H9 (cell line): ENCODE measurements at regions not wholly inside any gene's neighbourhood (a gene's known extent, or its start where the extent isn't known, plus 50 kb on each side); places are given as distances from the start of the nearest gene placed in this dataset.

Experiments
- DNase-seq: peaks from one replicate; pipeline ENCODE4 v3.0.0-alpha.2; 2017
- H2AFZ ChIP-seq: one replicate; pipeline ENCODE4 v1.6.1; 2013; ENCODE audit warnings: mild to moderate bottlenecking, low read length, control low read depth, moderate library complexity
- H2AK5ac ChIP-seq: 2 replicates; pipeline ENCODE4 v1.6.1; 2013; ENCODE audit warnings: low read length, control low read depth, mixed read lengths; ENCODE audit not compliant: insufficient read length
- H2BK120ac ChIP-seq: one replicate; pipeline ENCODE4 v1.6.1; 2013; ENCODE audit warnings: low read depth, mild to moderate bottlenecking, low read length, control low read depth, inconsistent platforms; ENCODE audit not compliant: poor library complexity, severe bottlenecking
- H2BK12ac ChIP-seq: 2 replicates; pipeline ENCODE4 v1.6.1; 2013; ENCODE audit warnings: low read length, control low read depth, mixed read lengths, low read depth; ENCODE audit not compliant: insufficient read length
- H2BK15ac ChIP-seq: 2 replicates; pipeline ENCODE4 v1.6.1; 2013; ENCODE audit warnings: low read depth, low read length, control low read depth
- H2BK20ac ChIP-seq: one replicate; pipeline ENCODE4 v1.6.1; 2013; ENCODE audit warnings: low read depth, mild to moderate bottlenecking, low read length, control low read depth, inconsistent platforms; ENCODE audit not compliant: poor library complexity, severe bottlenecking
- H2BK5ac ChIP-seq: 2 replicates; pipeline ENCODE4 v1.6.1; 2013; ENCODE audit warnings: low read length, control low read depth, mixed read lengths; ENCODE audit not compliant: insufficient read length
- H3K14ac ChIP-seq: 2 replicates; pipeline ENCODE4 v1.6.1; 2013; ENCODE audit warnings: low read length, control low read depth; ENCODE audit not compliant: insufficient read depth
- H3K18ac ChIP-seq: 2 replicates; pipeline ENCODE4 v1.6.1; 2013; ENCODE audit warnings: low read depth, mild to moderate bottlenecking, mixed read lengths, low read length, control low read depth; ENCODE audit not compliant: insufficient read length
- H3K23ac ChIP-seq: 2 replicates; pipeline ENCODE4 v1.6.1; 2013; ENCODE audit warnings: low read length, control low read depth, mixed read lengths, low read depth; ENCODE audit not compliant: insufficient read length
- H3K23me2 ChIP-seq: 2 replicates; pipeline ENCODE4 v1.6.1; 2013; ENCODE audit warnings: low read depth, mild to moderate bottlenecking, mixed read lengths, low read length, control low read depth; ENCODE audit not compliant: insufficient read length, poor library complexity, severe bottlenecking
- H3K27ac ChIP-seq: 2 replicates; pipeline ENCODE4 v1.5.1; 2013; ENCODE audit warnings: low read length, control low read depth, mixed read lengths, low read depth; ENCODE audit not compliant: insufficient read length
- H3K27me3 ChIP-seq: 2 replicates; pipeline ENCODE4 v1.6.1; 2013; ENCODE audit warnings: low read length, control low read depth, inconsistent platforms; ENCODE audit not compliant: insufficient read depth
- H3K4ac ChIP-seq: 2 replicates; pipeline ENCODE4 v1.6.1; 2013; ENCODE audit warnings: low read depth, mild to moderate bottlenecking, control low read depth, inconsistent platforms, low read length, moderate library complexity
- H3K4me1 ChIP-seq: 2 replicates; pipeline ENCODE4 v1.6.1; 2013; ENCODE audit warnings: low read length, control low read depth, inconsistent platforms; ENCODE audit not compliant: insufficient read depth
- H3K4me2 ChIP-seq: 2 replicates; pipeline ENCODE4 v1.6.1; 2013; ENCODE audit warnings: low read length, control low read depth, mixed read lengths; ENCODE audit not compliant: insufficient read length, insufficient read depth
- H3K56ac ChIP-seq: 2 replicates; pipeline ENCODE4 v1.6.1; 2013; ENCODE audit warnings: low read depth, mild to moderate bottlenecking, mixed read lengths, low read length, control low read depth; ENCODE audit not compliant: insufficient read length
- H3K79me1 ChIP-seq: 2 replicates; pipeline ENCODE4 v1.6.1; 2013; ENCODE audit warnings: low read depth, mild to moderate bottlenecking, moderate library complexity, low read length, control low read depth, inconsistent platforms; ENCODE audit not compliant: insufficient read depth, poor library complexity, severe bottlenecking
- H3K79me2 ChIP-seq: 2 replicates; pipeline ENCODE4 v1.6.1; 2013; ENCODE audit warnings: low read length, control low read depth, inconsistent platforms; ENCODE audit not compliant: insufficient read depth
- H3K9ac ChIP-seq: 2 replicates; pipeline ENCODE4 v1.6.1; 2013; ENCODE audit warnings: low read length, control low read depth, mixed read lengths; ENCODE audit not compliant: insufficient read length; ENCODE audit errors: extremely low read depth
- H3K9me3 ChIP-seq: one replicate; pipeline ENCODE4 v1.6.1; 2013; ENCODE audit warnings: low read depth, low read length, inconsistent platforms; ENCODE audit not compliant: control insufficient read depth
- H3T11ph ChIP-seq: one replicate; pipeline ENCODE4 v1.6.1; 2013; ENCODE audit warnings: mild to moderate bottlenecking, low read length, control low read depth, inconsistent platforms
- H4K20me1 ChIP-seq: one replicate; pipeline ENCODE4 v1.6.1; 2013; ENCODE audit not compliant: control insufficient read depth, insufficient read length, insufficient read depth
- H4K5ac ChIP-seq: 2 replicates; pipeline ENCODE4 v1.6.1; 2013; ENCODE audit warnings: low read depth, mild to moderate bottlenecking, mixed read lengths, low read length, control low read depth; ENCODE audit not compliant: insufficient read length
- H4K8ac ChIP-seq: replicated peaks from 2 replicates; pipeline ENCODE4 v1.6.1; 2013; ENCODE audit warnings: low read length, control low read depth, mixed read lengths, low read depth; ENCODE audit not compliant: insufficient read length
- H4K91ac ChIP-seq: 2 replicates; pipeline ENCODE4 v1.6.1; 2013; ENCODE audit warnings: low read depth, mild to moderate bottlenecking, moderate library complexity, mixed read lengths, low read length, control low read depth; ENCODE audit not compliant: insufficient read length
- H3K27ac Mint-ChIP-seq, 3 experiments: 2 replicates in 2 of 3; 3 replicates in 1 of 3; pipeline ENCODE4 v1.8.0; 2020 to 2021; ENCODE audit warnings: mixed read lengths in 3 of 3, mild to moderate bottlenecking in 1 of 3, moderate library complexity in 1 of 3
- H3K27me3 Mint-ChIP-seq: 2 replicates; pipeline ENCODE4 v1.8.0; 2021; ENCODE audit warnings: low read depth, mild to moderate bottlenecking, moderate library complexity, mixed read lengths
- H3K36me3 Mint-ChIP-seq, 3 experiments: 2 replicates in 2 of 3; 3 replicates in 1 of 3; pipeline ENCODE4 v1.8.0; 2020 to 2021; ENCODE audit warnings: low read depth in 3 of 3, mixed read lengths in 3 of 3; ENCODE audit not compliant: insufficient read depth in 1 of 3
- H3K4me1 Mint-ChIP-seq, 2 experiments: 2 replicates each; pipeline ENCODE4 v1.8.0; 2020; ENCODE audit warnings: mixed read lengths in 2 of 2
- H3K4me3 Mint-ChIP-seq, 2 experiments: 2 replicates in 1 of 2; 3 replicates in 1 of 2; pipeline ENCODE4 v1.8.0; 2020 to 2021; ENCODE audit warnings: mild to moderate bottlenecking in 2 of 2, mixed read lengths in 2 of 2, moderate library complexity in 1 of 2
- H3K9me3 Mint-ChIP-seq, 2 experiments: 2 replicates in 1 of 2; 3 replicates in 1 of 2; pipeline ENCODE4 v1.8.0; 2020; ENCODE audit warnings: mild to moderate bottlenecking in 2 of 2, mixed read lengths in 2 of 2, moderate library complexity in 1 of 2
- WGBS: extraction: QIAGEN DNeasy Blood & Tissue Kit; methylation state at CpG from one replicate; pipeline ENCODE4 v1.1.7; 2013; ENCODE audit warnings: missing lambda C conversion rate, low lambda C conversion rate, mixed read lengths; ENCODE audit not compliant: insufficient read length; ENCODE audit errors: extremely low coverage; 5-methylcytosine and 5-hydroxymethylcytosine counted together
- TF ChIP-seq, protein P1 (sequence below): fragments of 200-600 bp; sonication (generic); conservative IDR thresholded peaks from 3 replicates; pipeline ENCODE4 v1.8.0; 2021; ENCODE audit warnings: antibody characterized with exemption, mild to moderate bottlenecking

DNA sequence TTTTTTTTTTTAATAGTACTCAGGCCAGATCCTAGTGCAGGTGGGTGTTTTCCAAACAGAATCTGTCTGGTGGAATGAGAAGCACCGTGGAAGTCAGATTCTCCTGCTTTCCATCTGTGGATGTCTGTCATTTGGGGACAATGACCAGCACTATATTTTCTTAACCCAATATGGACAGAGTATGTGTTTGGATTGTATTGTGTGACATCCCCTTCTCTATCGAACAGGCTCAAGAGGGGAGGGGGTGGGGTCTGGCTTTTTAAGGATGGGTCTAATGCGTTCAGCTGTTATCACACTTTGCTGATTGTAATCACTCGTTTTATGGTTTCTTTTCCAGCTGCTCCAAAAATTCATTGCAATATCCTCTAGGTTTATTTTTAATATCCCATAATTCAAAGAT is 197.5 kb upstream of the CEP162 start:
- Histone ChIP-seq H3K4me2 (no peak overlapping the region), H3K4me1 (peaks cover 4% of the 10 kb centered on the region)
- DNase-seq = no peak

More for the DNA sequence above, 197.5 kb upstream of the CEP162 start:
- no peak overlapping the region for H3K27ac ChIP-seq
- no peak overlapping the region for H3K14ac ChIP-seq
- Mint-ChIP-seq H3K4me3 (no peak overlapping the region; a peak in 1 of 5 replicates), H3K9me3 (no peaks in the 10 kb centered on the region), H3K27ac (no peak overlapping the region), H3K4me1 (peaks cover 25% of the 10 kb centered on the region in 2 experiments), H3K27me3 (no peaks in the 10 kb centered on the region), H3K36me3 (no peaks in the 10 kb centered on the region)
- H3K23ac ChIP-seq = no peak overlapping the region
- H3T11ph ChIP-seq = no peak overlapping the region
- H3K18ac ChIP-seq = no peak overlapping the region
- no peak overlapping the region for H2BK120ac ChIP-seq
- no peaks in the 10 kb centered on the region for H3K23me2 ChIP-seq
- H4K8ac ChIP-seq = no peak overlapping the region
- H4K91ac ChIP-seq = no peak overlapping the region
- H3K4ac ChIP-seq = no peak overlapping the region
- H4K20me1 ChIP-seq = no peaks in the 10 kb centered on the region
- no peak overlapping the region for H2BK15ac ChIP-seq
- no peak overlapping the region for H2AFZ ChIP-seq
- H3K56ac ChIP-seq = no peak overlapping the region
- no peak overlapping the region for H3K9ac ChIP-seq
- no peak overlapping the region for H2BK12ac ChIP-seq
- no peak overlapping the region for H4K5ac ChIP-seq
- TF ChIP-seq, protein P1, sequence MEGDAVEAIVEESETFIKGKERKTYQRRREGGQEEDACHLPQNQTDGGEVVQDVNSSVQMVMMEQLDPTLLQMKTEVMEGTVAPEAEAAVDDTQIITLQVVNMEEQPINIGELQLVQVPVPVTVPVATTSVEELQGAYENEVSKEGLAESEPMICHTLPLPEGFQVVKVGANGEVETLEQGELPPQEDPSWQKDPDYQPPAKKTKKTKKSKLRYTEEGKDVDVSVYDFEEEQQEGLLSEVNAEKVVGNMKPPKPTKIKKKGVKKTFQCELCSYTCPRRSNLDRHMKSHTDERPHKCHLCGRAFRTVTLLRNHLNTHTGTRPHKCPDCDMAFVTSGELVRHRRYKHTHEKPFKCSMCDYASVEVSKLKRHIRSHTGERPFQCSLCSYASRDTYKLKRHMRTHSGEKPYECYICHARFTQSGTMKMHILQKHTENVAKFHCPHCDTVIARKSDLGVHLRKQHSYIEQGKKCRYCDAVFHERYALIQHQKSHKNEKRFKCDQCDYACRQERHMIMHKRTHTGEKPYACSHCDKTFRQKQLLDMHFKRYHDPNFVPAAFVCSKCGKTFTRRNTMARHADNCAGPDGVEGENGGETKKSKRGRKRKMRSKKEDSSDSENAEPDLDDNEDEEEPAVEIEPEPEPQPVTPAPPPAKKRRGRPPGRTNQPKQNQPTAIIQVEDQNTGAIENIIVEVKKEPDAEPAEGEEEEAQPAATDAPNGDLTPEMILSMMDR = no peak
- H2AK5ac ChIP-seq = no peak overlapping the region
- WGBS = no CpG with 5 or more reads among the region's 4 CpGs
- no peaks in the 10 kb centered on the region for H3K79me2 ChIP-seq
- no peak overlapping the region for H2BK5ac ChIP-seq
- no peaks in the 10 kb centered on the region for H3K27me3 ChIP-seq
- H2BK20ac ChIP-seq = no peak overlapping the region
- no peaks in the 10 kb centered on the region for H3K79me1 ChIP-seq
- H3K9me3 ChIP-seq = no peaks in the 10 kb centered on the region
